Stimulated activated CD8-positive, alpha-beta memory T cell treated with anti-CD3 and anti-CD28 coated beads, Interleukin-4, amount 100 ng/mL, for 4 hours (primary cell): ENCODE measurements at regions not wholly inside any gene's neighbourhood (a gene's known extent, or its start where the extent isn't known, plus 50 kb on each side); places are given as distances from the start of the nearest gene placed in this dataset.
"Not testable (repeated sequence)": the region's sequence is repeated elsewhere in the genome, so short reads cannot be mapped to it uniquely, and the experiment has no call there.

ENCODE experiments used
- DNase-seq, 2 donors: peaks; one replicate each; pipeline ENCODE4 v3.0.0-alpha.2; 2020; ENCODE audit warnings: low read depth in 2 of 2, low spot score in 1 of 2

GRCh38 chr9:135290566-135290965 is 189.0 kb upstream of the PPP1R26 start:
- DNase-seq: no peak

- DNase-seq: no peak
These were observed 188.4 kb upstream of the PPP1R26 start for GRCh38 chr9:135291165-135291564.

- no peak for DNase-seq
These were observed 184.7 kb upstream of the PPP1R26 start for GRCh38 chr9:135294836-135295235.

- no peak for DNase-seq
These were observed 183.9 kb upstream of the PPP1R26 start for GRCh38 chr9:135295551-135296300.

GRCh38 chr9:135296735-135297455 is 182.7 kb upstream of the PPP1R26 start:
- no peak for DNase-seq

- no peak for DNase-seq
These were observed 182.0 kb upstream of the PPP1R26 start for GRCh38 chr9:135297456-135298075.

DNA sequence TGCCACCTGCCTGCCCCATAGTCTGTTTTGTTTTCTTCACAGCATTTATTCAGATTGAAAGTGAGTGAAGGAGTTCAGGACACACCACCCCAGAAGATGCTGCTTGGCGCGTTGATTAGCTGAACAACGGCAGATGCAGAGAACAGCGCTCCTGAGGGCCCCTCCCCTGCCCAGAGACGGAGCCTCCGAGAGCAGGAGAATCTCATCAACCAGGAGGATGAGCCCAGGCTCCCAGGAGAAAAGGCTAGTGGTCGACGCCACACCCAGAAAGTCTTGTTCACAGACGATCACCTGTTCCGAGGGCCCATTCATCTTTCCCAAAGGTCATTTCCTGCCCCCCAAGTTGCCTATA is 180.4 kb upstream of the PPP1R26 start:
- DNase-seq: no peak

- no peak for DNase-seq
These were observed 179.8 kb upstream of the PPP1R26 start for GRCh38 chr9:135299651-135300345.

- no peak for DNase-seq
These were observed 179.0 kb upstream of the PPP1R26 start for GRCh38 chr9:135300346-135301141.

- DNase-seq: no peak
These were observed 178.0 kb upstream of the PPP1R26 start for GRCh38 chr9:135301271-135302263.

GRCh38 chr9:135302329-135303279 is 177.0 kb upstream of the PPP1R26 start:
- DNase-seq: no peak

DNA sequence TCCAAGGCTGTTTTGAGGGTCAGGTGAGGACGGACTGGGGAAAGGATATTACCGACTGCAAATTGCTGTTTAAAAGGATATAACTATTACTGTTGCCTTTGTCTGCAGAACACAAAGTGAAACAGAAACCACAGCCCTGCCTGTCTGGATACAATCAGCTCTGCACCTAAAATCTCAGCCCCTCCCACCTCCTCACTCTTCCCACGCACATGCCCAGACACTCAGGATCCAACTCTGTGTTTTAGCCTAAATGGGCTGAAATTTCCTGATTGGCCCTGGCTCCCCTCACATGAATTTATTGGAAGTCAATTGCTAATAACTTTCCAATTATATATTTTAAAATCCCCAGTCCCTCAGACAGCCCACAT is 176.3 kb upstream of the PPP1R26 start:
- DNase-seq: no peak

DNA sequence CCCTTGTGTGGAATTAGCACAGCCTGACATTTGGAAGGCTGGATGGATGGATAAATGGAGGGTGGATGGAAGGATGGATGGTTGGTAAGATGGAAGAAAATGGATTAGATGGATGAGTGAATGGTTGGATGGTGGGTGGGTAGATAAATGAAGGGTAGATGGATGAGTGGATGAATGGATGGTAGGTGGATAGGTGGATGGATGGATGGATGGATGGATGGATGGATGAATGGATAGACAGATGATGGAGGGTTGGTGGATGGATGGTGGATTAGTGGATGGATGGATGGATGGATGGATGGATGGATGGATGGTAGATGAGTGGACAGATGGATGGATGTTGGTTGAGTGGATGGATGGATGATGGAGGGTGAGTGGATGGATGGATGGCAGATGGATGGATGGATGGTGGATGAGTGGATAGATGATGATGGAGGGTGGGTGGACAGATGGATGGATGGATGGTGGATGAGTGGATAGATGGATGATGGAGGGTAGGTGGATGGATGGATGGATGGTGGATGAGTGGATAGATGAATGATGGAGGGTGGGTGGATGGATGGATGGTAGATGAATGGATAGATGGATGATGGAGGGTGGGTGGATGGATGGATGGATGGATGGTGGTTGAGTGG is 175.6 kb upstream of the PPP1R26 start:
- no peak for DNase-seq

- DNase-seq: no peak
These were observed 174.7 kb upstream of the PPP1R26 start for GRCh38 chr9:135304886-135305285.

GRCh38 chr9:135305546-135306180 is 173.9 kb upstream of the PPP1R26 start:
- DNase-seq: no peak

DNA sequence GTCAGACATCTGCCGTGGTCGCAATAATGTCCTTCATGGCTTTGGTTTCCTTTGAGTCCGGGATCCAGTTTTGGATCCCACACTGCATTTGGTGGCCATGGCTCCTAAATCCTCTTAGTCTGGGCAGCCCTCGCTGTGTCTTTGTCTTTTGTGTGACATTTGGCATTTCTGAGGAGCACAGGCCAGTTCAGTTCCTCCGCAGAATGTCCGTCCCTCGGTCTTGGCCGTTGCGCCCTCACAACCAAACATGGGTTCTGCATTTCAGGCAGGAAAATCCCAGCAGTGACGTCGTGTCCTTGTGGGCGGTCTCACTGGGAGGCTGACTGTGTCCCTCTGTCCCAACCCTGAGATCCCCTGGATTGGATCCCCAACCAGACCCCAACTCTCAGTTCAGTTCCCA is 172.9 kb upstream of the PPP1R26 start:
- no peak for DNase-seq

GRCh38 chr9:135307300-135307699 is 172.3 kb upstream of the PPP1R26 start:
- DNase-seq: no peak

- not testable (repeated sequence) for DNase-seq
These were observed 171.7 kb upstream of the PPP1R26 start for GRCh38 chr9:135307919-135308318.
